ENCODE measurements at regions not wholly inside any gene's neighbourhood (a gene's known extent, or its start where the extent isn't known, plus 50 kb on each side); places are given as distances from the start of the nearest gene placed in this dataset.
A peak's percentile ranks its signal among the peaks of the same experiment; 100 is the strongest.

DNA sequence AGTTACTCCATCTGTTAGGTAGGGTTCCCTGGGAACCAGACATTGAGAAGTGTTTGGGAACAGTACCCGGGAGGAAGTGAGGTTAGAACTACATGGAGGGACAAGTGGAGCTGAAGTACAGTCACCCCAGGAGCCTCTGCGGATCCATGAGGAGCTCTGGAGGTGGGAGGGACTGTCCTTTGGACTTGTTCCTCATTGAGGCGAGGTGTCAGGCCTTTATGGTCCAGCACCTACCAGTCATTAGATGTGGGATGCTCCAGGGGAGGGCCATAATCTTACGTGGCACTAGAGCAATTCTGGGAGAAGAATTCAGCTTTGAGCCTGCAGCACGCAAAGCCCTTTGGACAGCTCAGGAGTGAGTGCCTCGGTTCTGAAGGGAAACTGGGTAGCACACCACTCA, 142.8 kb downstream of the DACT1 start:
- no peak for DNase-seq

DNA sequence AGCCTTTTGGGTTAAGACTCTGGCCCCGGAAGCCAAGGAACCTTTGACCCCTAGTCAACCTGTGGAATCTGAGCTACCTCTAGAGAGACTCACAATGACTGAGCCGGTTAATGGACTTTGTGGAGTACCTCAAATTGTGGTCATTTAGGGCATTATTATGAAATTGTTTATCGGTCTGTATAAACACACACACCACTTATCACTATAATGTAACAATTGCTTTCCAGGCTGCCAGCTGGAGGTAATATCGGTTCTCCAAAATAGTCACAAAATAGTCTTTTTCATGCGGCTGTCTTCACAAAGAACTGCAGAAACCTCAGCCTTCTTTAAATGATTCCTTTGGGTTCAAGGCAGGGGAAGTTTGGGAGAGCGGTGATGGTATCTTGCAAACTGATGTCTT, 144.2 kb downstream of the DACT1 start:
- no peak for DNase-seq

GRCh38 chr14:58783792-58784511, 146.2 kb downstream of the DACT1 start:
- DNase-seq: no peak

GRCh38 chr14:58784931-58785330, 147.2 kb downstream of the DACT1 start:
- DNase-seq: no peak

DNA sequence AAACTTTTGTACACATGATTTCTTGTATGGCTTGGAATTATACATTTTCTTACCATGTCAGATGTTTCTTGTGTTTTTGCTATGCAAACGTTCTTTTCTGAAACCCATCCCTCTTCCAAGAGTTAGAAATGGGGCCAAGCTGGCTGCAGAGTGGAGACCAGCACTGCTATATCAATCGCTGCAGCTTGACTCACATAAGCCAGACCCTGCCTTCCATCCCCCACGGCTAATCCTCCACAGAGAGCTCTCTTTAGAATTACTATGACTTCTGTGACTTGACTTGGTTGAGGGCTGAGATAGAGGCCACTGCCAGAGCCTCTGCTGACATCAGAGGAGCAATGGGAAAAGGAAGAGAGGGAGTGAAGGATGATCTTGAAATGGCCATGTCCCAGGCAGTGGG, 147.9 kb downstream of the DACT1 start:
- no peak for DNase-seq

GRCh38 chr14:58787592-58787991, 149.8 kb downstream of the DACT1 start:
- DNase-seq: no peak

DNA sequence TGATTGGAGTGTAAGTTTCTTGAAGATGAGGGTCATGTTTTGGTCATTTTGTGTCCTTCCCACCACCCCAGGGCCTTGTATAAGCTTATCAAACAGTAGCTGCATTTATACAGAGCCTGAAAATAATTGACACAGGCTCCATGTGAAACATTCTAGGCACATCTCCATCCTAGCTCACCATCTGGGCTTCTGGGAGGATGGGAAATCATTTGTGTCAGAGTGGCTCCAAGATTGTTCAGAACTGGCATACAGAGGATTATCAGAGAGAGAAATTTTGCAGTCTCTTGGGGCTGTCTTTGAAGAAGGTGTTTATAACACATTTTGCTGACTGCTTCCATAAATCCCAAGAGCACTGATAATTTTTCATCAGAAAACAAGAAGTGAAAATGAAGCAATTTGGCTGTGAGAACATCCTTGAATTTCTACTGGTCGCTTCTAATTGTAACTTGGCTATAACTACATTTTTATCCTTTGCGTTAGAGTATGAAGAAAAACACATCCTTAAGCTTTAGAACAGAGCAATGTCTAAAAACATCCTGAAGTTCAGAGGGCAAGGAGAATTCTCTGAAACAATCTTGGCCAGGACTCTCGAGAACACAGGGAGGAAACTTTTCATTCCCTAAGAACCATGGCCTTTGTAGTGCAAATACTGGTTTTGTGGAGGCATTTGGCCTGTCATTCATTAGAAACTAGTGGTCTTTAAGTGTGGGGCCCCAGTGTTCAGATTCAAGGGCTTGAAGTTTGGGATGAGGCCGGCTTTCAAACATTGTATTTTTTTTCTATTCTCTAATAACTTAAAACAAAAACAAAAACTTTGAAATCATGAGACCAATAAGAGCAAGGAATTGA, 151.1 kb downstream of the DACT1 start:
- DNase-seq: peak in 18 of 58 donors; percentile 8 to 66 (median 26)

DNA sequence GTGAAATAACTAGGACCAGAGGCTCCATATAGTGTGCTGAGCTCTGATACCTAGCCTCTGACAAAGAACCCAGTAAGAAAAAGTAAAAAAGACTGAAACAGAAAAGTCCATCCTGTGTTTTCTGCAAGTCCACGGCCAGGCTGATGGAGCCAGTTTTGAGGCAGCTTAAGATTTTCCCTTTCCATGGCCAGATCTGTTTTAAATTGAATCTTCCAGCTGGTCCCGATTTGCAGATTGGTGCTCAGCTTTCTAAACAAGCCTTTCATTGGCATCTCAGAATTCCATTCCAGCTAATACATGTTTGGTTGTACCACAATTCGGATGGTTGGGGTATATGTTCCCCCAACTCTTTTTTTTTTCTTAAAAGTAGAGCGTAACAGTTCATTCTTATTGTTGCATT, 152.0 kb downstream of the DACT1 start:
- no peak for DNase-seq

DNA sequence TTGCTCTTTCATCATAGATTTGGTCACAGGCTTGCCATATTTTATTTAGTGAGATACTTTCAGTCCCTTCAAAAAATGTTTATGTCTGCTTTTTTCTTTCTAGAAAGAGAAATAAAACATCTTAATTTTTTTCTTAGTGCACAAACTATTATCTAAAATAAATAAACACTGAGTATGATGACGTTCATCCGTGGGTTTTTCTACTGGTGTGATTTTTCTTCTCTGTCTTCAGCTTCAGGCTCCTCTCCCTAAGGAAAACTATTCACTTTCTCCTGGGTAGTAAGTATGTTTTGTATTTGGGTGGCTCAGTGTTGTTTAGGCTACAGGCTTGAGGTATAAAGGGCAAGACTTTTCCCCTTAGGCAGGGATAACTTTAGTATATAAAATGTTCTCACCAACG, 154.7 kb downstream of the DACT1 start:
- no peak for DNase-seq

DNA sequence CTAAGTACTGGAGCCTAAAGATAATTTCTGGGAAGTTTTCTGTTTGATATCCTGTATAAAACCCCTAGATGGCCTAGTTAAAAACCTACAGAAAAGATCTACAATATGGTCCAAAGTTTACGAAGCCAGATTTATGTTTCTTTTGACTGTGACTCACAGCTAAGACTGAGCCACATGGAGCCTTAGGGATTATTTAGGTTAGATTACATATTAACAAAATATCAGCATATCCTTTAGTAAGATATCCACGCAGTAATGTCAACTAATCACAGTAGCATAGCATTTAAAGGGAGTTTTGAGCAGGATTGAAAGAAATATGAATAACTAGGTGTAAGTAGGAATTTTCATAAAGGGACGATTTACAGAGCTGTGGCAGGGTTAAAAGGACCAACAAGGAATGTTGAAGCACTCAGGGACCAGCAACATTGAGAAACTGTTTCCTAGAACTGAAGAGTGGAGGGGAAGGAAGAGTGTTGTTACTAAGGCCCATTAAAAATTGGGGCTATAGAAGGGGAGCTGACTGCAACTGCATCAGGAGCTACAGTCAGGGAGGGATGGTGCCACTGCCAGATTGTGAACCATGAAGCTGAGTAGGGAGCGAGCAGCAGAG, 155.5 kb downstream of the DACT1 start:
- no peak for DNase-seq

DNA sequence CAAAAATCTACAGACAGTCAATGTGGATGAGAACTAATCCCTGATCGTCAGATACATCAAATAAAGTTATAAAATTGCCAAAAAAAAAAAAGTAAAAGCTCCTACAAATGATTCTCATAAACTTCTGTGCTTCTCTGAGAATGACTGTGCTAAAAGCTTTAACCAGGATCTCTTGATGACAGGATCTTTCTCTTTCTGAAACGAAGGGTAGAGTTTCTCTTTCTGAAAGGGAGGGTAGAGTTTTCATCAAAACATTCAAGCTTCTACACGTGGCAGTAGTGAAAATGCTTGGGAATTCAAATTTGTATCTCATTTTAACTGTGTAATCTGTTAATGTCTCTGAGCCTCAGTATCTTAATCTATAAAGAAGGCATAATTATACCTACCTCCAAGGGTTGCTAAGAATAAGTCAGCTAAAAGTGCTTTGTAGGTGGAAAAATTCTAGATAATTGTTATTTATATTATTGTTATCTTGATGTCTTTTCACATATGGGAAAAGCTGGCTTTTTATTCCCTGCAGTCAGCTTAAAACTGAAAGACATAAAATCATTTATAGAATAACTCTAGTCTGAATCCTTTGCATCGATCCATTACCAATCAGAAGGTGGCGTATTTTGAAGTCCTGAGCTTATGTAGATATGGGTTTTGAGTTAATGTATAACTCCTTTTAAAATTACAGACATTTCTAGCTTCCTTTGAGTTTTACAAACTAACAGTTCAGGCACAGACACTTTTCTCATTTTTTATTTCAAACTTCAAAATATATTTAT, 157.4 kb downstream of the DACT1 start:
- no peak for DNase-seq

DNA sequence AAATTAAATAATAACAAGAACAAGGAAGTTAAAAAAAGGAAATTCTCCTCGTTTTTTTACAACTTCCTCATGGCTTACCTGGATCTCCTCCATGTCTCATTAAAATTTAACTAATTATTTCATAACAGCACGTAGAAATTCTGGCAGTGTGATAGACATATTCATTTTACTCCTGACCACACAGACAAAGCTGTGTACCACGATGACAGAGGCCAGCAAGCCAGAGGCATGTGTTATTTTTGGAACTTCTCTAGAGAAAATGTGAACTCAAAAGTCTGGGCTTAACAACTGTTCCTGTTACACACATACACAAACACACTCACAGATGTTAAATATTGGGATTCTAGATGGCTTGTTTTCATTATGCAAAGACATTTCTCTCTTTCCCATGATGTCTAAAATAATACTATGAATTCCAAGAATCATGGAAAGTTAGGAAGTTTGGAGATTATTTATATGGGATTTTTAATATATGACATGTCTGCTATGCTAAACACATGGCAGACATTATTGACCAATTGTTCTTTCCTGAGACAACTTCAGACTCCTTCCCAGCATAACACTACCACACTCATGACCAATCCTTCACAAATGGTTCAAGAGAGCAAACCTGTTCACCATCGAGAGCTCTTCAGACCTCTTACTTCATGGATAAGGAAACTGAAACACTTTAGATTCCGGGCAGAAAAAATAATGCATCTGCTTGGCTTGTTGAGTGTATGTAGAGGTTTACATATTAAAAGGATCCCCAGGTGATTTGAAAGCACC, 158.7 kb downstream of the DACT1 start:
- no peak for DNase-seq

DNA sequence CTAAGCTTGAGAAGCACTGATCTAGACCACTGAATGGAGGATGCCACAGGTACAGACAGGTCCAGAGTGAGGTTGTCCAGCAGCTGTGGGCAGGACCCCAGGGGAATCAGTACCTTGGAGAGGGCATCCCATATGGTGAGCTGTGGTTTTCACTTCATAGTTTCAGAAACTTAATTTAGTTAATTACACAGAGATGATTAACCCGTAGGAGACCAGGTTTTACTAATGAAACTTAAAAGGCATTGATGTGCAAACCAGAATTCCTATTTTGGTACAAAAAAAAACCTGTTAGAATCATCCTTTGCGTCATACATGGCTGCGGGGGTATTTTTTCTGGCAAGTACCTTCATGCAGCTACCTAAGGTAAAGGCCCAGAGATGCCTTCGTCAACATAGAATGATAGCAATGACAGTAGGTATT, 159.3 kb downstream of the DACT1 start:
- no peak for DNase-seq

DNA sequence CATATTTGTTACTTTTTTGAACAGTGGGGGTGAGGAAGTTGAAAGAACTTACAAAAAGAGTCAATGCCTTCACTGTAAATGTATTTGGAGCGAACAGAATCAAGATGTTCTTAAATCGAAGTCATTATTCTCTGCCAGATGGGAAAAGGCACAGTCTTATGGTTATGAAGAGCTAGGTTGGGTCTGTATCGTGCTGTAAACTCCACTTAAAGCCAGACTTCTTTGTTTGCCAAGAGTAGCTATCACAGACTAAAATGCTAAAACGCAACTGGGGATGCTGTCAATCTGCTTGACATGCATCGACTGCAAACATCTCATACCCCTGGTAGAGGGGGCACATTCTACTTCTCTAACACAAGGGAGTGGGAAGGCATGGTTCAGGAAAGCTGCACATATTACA, 160.4 kb downstream of the DACT1 start:
- no peak for DNase-seq

DNA sequence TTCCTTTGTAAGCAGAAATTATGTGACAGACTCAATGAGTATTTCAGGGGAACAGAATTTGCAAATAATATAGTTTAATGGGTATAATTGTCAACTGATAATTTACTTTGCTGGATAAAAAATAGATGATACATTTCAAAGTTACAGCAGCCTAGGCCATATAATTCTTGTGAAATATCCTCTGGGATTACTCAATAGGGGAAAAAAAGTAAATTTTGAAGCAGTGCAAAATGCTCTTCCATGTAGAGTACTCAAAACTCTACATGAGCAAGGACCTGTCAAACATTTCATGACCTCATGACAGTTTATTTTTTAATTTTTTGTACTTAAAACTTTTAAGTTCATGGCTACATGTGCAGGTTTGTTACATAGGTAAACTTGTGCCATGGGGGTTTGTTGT, 163.3 kb downstream of the DACT1 start:
- DNase-seq: no peak

GRCh38 chr14:58805057-58805456, 167.3 kb downstream of the DACT1 start:
- DNase-seq: no peak

- DNase-seq: no peak
Measured at GRCh38 chr14:58805605-58806409, 168.0 kb downstream of the DACT1 start.

DNA sequence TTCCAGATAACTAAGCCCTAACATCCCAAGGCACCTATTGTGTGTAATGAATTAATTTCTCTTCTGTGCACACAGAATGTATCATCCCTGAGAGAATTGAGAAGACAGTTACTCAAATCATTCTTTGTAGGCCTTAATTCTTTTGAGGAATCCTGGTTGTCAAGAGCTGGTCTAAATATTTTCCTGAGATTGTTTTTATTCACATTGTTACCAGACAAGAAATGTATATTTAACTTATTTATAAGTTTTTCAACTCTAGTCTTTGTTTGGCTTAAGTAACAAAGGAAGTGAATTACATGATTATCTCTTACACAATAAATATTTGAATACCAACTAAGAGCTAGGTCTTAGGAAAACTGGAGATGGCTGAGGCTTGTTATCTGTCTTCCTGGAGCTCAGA, 169.4 kb downstream of the DACT1 start:
- no peak for DNase-seq

- DNase-seq: peak in 3 of 58 donors; percentile 10 to 32 (median 21)
Measured at GRCh38 chr14:58808828-58809227, 171.1 kb downstream of the DACT1 start.

GRCh38 chr14:58809520-58809919, 171.8 kb downstream of the DACT1 start:
- no peak for DNase-seq

Data from anterior cingulate cortex (tissue), 58 donors.